ENCODE measurements at regions not wholly inside any gene's neighbourhood (a gene's known extent, or its start where the extent isn't known, plus 50 kb on each side); places are given as distances from the start of the nearest gene placed in this dataset.

DNA sequence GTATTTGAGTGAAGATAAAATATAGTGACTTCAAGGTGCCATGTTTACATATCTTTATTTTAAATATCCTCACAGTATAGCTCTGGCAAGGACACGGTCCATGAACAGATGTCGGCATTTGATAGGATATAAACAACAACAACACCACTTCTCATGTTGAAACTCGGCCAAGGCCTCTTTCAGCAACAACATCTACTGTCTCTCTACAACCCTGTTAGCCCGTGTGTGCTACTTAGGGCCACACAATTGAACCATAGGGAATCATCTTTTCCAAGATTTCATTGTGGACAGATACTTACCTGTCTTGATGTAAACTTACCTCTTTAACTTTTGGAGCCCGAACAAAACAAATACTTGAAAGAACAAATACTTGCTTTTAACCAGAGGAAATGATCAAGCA lies 168.7 kb upstream of the SSTR1 start:
- H3K4me3 Mint-ChIP-seq: no peak overlapping the region
- no peaks in the 10 kb centered on the region for H3K36me3 Mint-ChIP-seq
- H3K9me3 ChIP-seq (ENCODE audit: control insufficient read depth in 2 of 2, low read length in 2 of 2): no peaks in the 10 kb centered on the region
- H3K4me3 ChIP-seq (ENCODE audit: low read depth, low read length): no peak overlapping the region
- no peaks in the 10 kb centered on the region for H3K36me3 ChIP-seq (ENCODE audit: control insufficient read depth, insufficient read depth, low read length)
- peaks cover 7 to 22% (median 15%) of the 10 kb centered on the region in 4 donors for H3K4me1 Mint-ChIP-seq
- H3K27ac ChIP-seq (ENCODE audit: insufficient read depth, low read length, poor library complexity, severe bottlenecking): no peak overlapping the region
- DNase-seq (no peak), ATAC-seq (ENCODE audit: low read depth in 2 of 2) (no peak)
- H3K9me3 Mint-ChIP-seq: peaks cover 0 to 4% (median 0%) of the 10 kb centered on the region in 7 donors
- H3K27ac Mint-ChIP-seq: no peak overlapping the region
- H3K4me1 ChIP-seq (ENCODE audit: control insufficient read depth, insufficient read depth, low read length, poor library complexity, severe bottlenecking): no peaks in the 10 kb centered on the region
- no peaks in the 10 kb centered on the region for H3K27me3 ChIP-seq (ENCODE audit: control insufficient read depth, insufficient read depth, low read length)
- H3K27me3 Mint-ChIP-seq: no peaks in the 10 kb centered on the region

GRCh38 chr14:38039496-38039895 lies 168.2 kb upstream of the SSTR1 start:
- Mint-ChIP-seq H3K9me3 (no peaks in the 10 kb centered on the region), H3K27ac (no peak overlapping the region)
- no peak overlapping the region for H3K27ac ChIP-seq (ENCODE audit: insufficient read depth, low read length, poor library complexity, severe bottlenecking)

GRCh38 chr14:38040411-38040810 lies 167.3 kb upstream of the SSTR1 start:
- Histone ChIP-seq H3K27ac (ENCODE audit: insufficient read depth, low read length, poor library complexity, severe bottlenecking) (no peak overlapping the region), H3K27me3 (ENCODE audit: control insufficient read depth, insufficient read depth, low read length) (no peaks in the 10 kb centered on the region), H3K4me1 (ENCODE audit: control insufficient read depth, insufficient read depth, low read length, poor library complexity, severe bottlenecking) (no peaks in the 10 kb centered on the region), H3K36me3 (ENCODE audit: control insufficient read depth, insufficient read depth, low read length) (no peaks in the 10 kb centered on the region), H3K9me3 (ENCODE audit: control insufficient read depth in 2 of 2, low read length in 2 of 2) (no peaks in the 10 kb centered on the region), H3K4me3 (ENCODE audit: low read depth, low read length) (no peak overlapping the region)
- Mint-ChIP-seq H3K4me1 (peaks cover 0 to 9% (median 3%) of the 10 kb centered on the region in 4 donors), H3K27ac (no peak overlapping the region), H3K36me3 (no peaks in the 10 kb centered on the region), H3K9me3 (no peaks in the 10 kb centered on the region), H3K4me3 (no peak overlapping the region), H3K27me3 (no peaks in the 10 kb centered on the region)
- no peak for ATAC-seq (ENCODE audit: low read depth in 2 of 2)
- DNase-seq: no peak

More at GRCh38 chr14:38039496-38039895, 168.2 kb upstream of the SSTR1 start:
- H3K4me3 ChIP-seq (ENCODE audit: low read depth, low read length): no peak overlapping the region
- no peak overlapping the region for H3K4me3 Mint-ChIP-seq
- H3K27me3 ChIP-seq (ENCODE audit: control insufficient read depth, insufficient read depth, low read length): no peaks in the 10 kb centered on the region
- no peaks in the 10 kb centered on the region for H3K36me3 Mint-ChIP-seq
- no peak for ATAC-seq (ENCODE audit: low read depth in 2 of 2)
- no peaks in the 10 kb centered on the region for H3K4me1 ChIP-seq (ENCODE audit: control insufficient read depth, insufficient read depth, low read length, poor library complexity, severe bottlenecking)
- no peaks in the 10 kb centered on the region for H3K36me3 ChIP-seq (ENCODE audit: control insufficient read depth, insufficient read depth, low read length)
- H3K4me1 Mint-ChIP-seq: peaks cover 7 to 17% (median 10%) of the 10 kb centered on the region in 4 donors
- no peaks in the 10 kb centered on the region for H3K27me3 Mint-ChIP-seq
- no peaks in the 10 kb centered on the region for H3K9me3 ChIP-seq (ENCODE audit: control insufficient read depth in 2 of 2, low read length in 2 of 2)
- no peak for DNase-seq

DNA sequence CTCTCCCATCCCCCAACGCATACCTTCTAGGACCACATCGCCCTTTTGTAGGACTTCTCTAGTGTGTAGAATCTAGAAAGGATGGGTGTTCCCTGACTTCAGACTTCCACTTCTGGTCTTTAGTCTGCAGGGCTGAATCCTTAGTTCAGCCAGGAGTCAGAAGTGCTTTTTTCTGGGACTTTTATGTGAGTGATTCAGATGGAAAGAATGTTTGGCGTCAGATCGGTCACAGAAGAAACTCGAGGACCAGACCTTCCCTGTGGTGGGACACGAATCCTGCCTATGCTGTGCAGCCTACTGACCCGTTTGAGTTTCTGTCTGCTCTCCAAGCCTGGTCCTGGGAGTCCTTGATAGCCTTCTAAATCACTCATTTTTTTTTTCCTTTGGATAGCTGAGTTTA lies 165.4 kb upstream of the SSTR1 start:
- H3K27ac ChIP-seq (ENCODE audit: insufficient read depth, low read length, poor library complexity, severe bottlenecking): no peak overlapping the region
- no peaks in the 10 kb centered on the region for H3K27me3 ChIP-seq (ENCODE audit: control insufficient read depth, insufficient read depth, low read length)
- Mint-ChIP-seq H3K36me3 (no peaks in the 10 kb centered on the region), H3K4me3 (no peak overlapping the region), H3K27me3 (no peaks in the 10 kb centered on the region), H3K4me1 (peaks cover 0 to 8% (median 3%) of the 10 kb centered on the region in 4 donors), H3K9me3 (no peaks in the 10 kb centered on the region), H3K27ac (no peak overlapping the region)
- no peak overlapping the region for H3K4me3 ChIP-seq (ENCODE audit: low read depth, low read length)
- DNase-seq (no peak), ATAC-seq (ENCODE audit: low read depth in 2 of 2) (no peak)
- H3K9me3 ChIP-seq (ENCODE audit: control insufficient read depth in 2 of 2, low read length in 2 of 2): no peaks in the 10 kb centered on the region
- H3K36me3 ChIP-seq (ENCODE audit: control insufficient read depth, insufficient read depth, low read length): no peaks in the 10 kb centered on the region
- no peaks in the 10 kb centered on the region for H3K4me1 ChIP-seq (ENCODE audit: control insufficient read depth, insufficient read depth, low read length, poor library complexity, severe bottlenecking)

DNA sequence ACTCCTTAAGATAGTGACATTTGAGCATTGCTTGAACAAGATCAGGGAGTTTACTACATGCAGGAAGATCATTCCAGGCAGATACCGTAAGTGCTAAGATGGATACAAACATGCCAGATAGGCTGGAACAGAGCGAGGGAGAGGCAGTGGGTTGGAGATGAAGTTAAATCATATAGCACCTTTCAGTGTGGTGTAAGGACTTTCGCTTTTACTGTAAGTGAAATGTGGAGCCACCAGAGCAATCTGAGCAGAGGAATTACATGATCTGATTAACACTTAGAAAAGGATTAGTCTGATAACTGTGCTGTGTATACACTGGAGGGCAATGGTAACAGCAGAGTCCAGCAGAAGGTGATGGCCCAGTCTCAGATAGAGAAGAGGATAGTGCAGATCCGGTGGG lies 163.0 kb upstream of the SSTR1 start:
- Mint-ChIP-seq H3K27me3 (peaks cover 6% of the 10 kb centered on the region), H3K36me3 (no peaks in the 10 kb centered on the region), H3K27ac (no peak overlapping the region), H3K4me1 (peaks cover 0 to 8% (median under 1%) of the 10 kb centered on the region in 4 donors), H3K9me3 (peaks cover 0 to 12% (median 3%) of the 10 kb centered on the region in 7 donors), H3K4me3 (no peak overlapping the region)
- Histone ChIP-seq H3K4me3 (ENCODE audit: low read depth, low read length) (no peak overlapping the region), H3K9me3 (ENCODE audit: control insufficient read depth in 2 of 2, low read length in 2 of 2) (no peaks in the 10 kb centered on the region), H3K36me3 (ENCODE audit: control insufficient read depth, insufficient read depth, low read length) (no peaks in the 10 kb centered on the region), H3K27ac (ENCODE audit: insufficient read depth, low read length, poor library complexity, severe bottlenecking) (no peak overlapping the region), H3K27me3 (ENCODE audit: control insufficient read depth, insufficient read depth, low read length) (no peaks in the 10 kb centered on the region), H3K4me1 (ENCODE audit: control insufficient read depth, insufficient read depth, low read length, poor library complexity, severe bottlenecking) (no peaks in the 10 kb centered on the region)
- no peak for ATAC-seq (ENCODE audit: low read depth in 2 of 2)
- no peak for DNase-seq

DNA sequence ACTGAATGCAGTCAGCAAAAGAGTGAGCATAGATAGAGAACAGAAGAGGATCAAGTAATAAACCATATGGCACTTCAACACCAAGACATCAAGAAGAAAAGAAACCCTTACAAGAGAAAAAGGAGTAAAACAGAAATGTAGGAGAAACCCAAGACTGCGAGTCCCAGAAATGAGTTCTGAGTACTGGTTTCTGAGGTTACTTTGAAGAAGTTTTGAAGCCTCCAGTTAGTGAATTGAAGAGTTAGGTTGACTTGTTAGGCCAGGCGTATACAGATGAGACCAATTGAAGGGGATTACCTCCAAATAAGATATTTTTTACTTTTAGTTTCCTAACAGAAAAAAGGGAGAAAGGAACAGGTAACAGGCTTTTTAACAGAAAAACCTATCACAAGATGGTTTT lies 162.2 kb upstream of the SSTR1 start:
- Mint-ChIP-seq H3K27ac (no peak overlapping the region), H3K36me3 (no peaks in the 10 kb centered on the region), H3K4me3 (no peak overlapping the region), H3K9me3 (peaks cover 0 to 12% (median 3%) of the 10 kb centered on the region in 7 donors), H3K4me1 (peaks cover 0 to 6% (median under 1%) of the 10 kb centered on the region in 4 donors), H3K27me3 (peaks cover 6% of the 10 kb centered on the region)
- Histone ChIP-seq H3K36me3 (ENCODE audit: control insufficient read depth, insufficient read depth, low read length) (no peaks in the 10 kb centered on the region), H3K4me3 (ENCODE audit: low read depth, low read length) (no peak overlapping the region), H3K4me1 (ENCODE audit: control insufficient read depth, insufficient read depth, low read length, poor library complexity, severe bottlenecking) (no peaks in the 10 kb centered on the region), H3K9me3 (ENCODE audit: control insufficient read depth in 2 of 2, low read length in 2 of 2) (no peaks in the 10 kb centered on the region), H3K27me3 (ENCODE audit: control insufficient read depth, insufficient read depth, low read length) (no peaks in the 10 kb centered on the region), H3K27ac (ENCODE audit: insufficient read depth, low read length, poor library complexity, severe bottlenecking) (no peak overlapping the region)
- ATAC-seq (ENCODE audit: low read depth in 2 of 2) (no peak), DNase-seq (no peak)

DNA sequence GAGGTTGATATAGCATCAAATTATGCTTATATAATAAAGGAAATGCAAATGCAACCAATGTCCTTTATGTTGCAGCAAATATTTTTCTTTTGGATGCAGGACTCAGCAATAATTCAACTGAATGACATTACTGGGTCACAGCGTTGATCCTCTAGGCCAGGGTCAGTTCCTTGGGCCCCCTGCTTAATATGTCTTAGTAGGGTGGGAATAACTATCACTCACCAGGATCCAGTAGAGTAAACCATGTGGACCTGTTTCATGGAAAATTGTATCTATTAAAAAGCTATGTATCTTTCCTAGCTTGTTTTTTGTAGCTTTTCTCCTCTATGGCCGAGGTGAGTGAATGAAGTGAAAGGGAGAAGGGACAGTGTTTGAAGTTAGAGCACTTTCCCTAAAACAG lies 161.5 kb upstream of the SSTR1 start:
- Mint-ChIP-seq H3K36me3 (no peaks in the 10 kb centered on the region), H3K27ac (no peak overlapping the region), H3K27me3 (peaks cover 8% of the 10 kb centered on the region), H3K4me3 (no peak overlapping the region), H3K9me3 (peaks cover 0 to 12% (median 3%) of the 10 kb centered on the region in 7 donors), H3K4me1 (peaks cover 0 to 2% (median under 1%) of the 10 kb centered on the region in 4 donors)
- H3K36me3 ChIP-seq (ENCODE audit: control insufficient read depth, insufficient read depth, low read length): no peaks in the 10 kb centered on the region
- no peak for DNase-seq
- ATAC-seq (ENCODE audit: low read depth in 2 of 2): no peak
- H3K27me3 ChIP-seq (ENCODE audit: control insufficient read depth, insufficient read depth, low read length): no peaks in the 10 kb centered on the region
- H3K27ac ChIP-seq (ENCODE audit: insufficient read depth, low read length, poor library complexity, severe bottlenecking): no peak overlapping the region
- H3K4me3 ChIP-seq (ENCODE audit: low read depth, low read length): no peak overlapping the region
- H3K9me3 ChIP-seq (ENCODE audit: control insufficient read depth in 2 of 2, low read length in 2 of 2): no peaks in the 10 kb centered on the region
- H3K4me1 ChIP-seq (ENCODE audit: control insufficient read depth, insufficient read depth, low read length, poor library complexity, severe bottlenecking): no peaks in the 10 kb centered on the region

DNA sequence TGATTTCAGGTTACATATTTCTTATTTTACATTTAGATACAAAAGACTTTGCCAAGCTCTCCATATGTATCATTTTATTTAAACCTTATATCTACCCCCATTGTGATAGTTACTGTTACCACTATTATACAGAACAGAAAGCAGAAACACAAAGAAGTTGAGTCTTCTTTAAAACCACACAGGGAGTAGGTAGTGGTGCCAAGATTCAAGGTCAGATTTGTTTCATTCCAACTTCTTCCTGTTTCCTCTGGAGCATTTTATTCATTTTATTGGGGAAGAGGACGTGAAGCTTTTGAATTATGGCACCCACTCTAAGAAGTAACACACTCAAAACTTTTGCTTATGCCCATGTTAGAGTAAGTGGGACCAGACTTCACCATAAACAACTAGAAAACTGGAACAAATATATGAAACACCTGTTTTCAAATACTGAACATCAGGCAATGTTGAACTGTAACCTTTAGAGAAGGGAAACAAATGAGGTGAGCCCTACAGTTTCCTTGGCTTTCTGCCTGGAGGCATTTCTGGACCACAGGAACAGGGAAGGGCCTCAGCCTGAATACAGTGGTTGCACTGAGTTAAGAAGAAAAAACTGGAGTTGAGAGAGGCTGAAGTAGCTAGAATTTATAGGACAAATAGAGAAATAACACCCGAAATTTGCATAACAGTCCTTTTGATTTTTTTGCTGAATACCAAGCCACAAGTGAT lies 160.4 kb upstream of the SSTR1 start:
- no peaks in the 10 kb centered on the region for H3K27me3 ChIP-seq (ENCODE audit: control insufficient read depth, insufficient read depth, low read length)
- Mint-ChIP-seq H3K4me3 (no peak overlapping the region), H3K36me3 (no peaks in the 10 kb centered on the region), H3K9me3 (peaks cover 0 to 12% (median 4%) of the 10 kb centered on the region in 7 donors), H3K27ac (no peak overlapping the region), H3K4me1 (peaks cover 0 to 2% (median under 1%) of the 10 kb centered on the region in 4 donors), H3K27me3 (peaks cover 15% of the 10 kb centered on the region)
- no peaks in the 10 kb centered on the region for H3K36me3 ChIP-seq (ENCODE audit: control insufficient read depth, insufficient read depth, low read length)
- H3K4me3 ChIP-seq (ENCODE audit: low read depth, low read length): no peak overlapping the region
- ATAC-seq (ENCODE audit: low read depth in 2 of 2) (no peak), DNase-seq (no peak)
- H3K9me3 ChIP-seq (ENCODE audit: control insufficient read depth in 2 of 2, low read length in 2 of 2): no peaks in the 10 kb centered on the region
- no peaks in the 10 kb centered on the region for H3K4me1 ChIP-seq (ENCODE audit: control insufficient read depth, insufficient read depth, low read length, poor library complexity, severe bottlenecking)
- no peak overlapping the region for H3K27ac ChIP-seq (ENCODE audit: insufficient read depth, low read length, poor library complexity, severe bottlenecking)

Data from CD4-positive, CD25-positive, alpha-beta regulatory T cell (primary cell).